H54 (cell line): ENCODE measurements at regions not wholly inside any gene's neighbourhood (a gene's known extent, or its start where the extent isn't known, plus 50 kb on each side); places are given as distances from the start of the nearest gene placed in this dataset.
"Not testable (repeated sequence)": the region's sequence is repeated elsewhere in the genome, so short reads cannot be mapped to it uniquely, and the experiment has no call there.

Experiments used
- DNase-seq: peaks from one replicate; pipeline ENCODE4 v3.0.0; 2011; ENCODE audit warnings: low spot score, mixed read lengths; ENCODE audit not compliant: insufficient read length
- FAIRE-seq: peaks from 3 replicates; lab custom pipeline; 2011; peaks lifted over from hg19 to GRCh38; lab: Jason Lieb, UNC
- POLR2A ChIP-seq: IDR thresholded peaks from 2 replicates; pipeline ENCODE4 v1.6.1; 2011; ENCODE audit warnings: low read depth, mild to moderate bottlenecking, low read length

GRCh38 chr5:107005653-107006052 is 665.1 kb downstream of the EFNA5 start:
- no peak for FAIRE-seq
- no peak for DNase-seq
- TF ChIP-seq POLR2A, result no peak

GRCh38 chr5:107005161-107005560 is 665.6 kb downstream of the EFNA5 start:
- DNase-seq, result no peak
- FAIRE-seq, result no peak
- TF ChIP-seq POLR2A, result no peak

GRCh38 chr5:107002115-107002514 is 668.6 kb downstream of the EFNA5 start:
- FAIRE-seq (no peak), DNase-seq (no peak)
- TF ChIP-seq POLR2A, result no peak

- DNase-seq, FAIRE-seq: not testable (repeated sequence)
Observed at GRCh38 chr5:106999506-106999905, 671.2 kb downstream of the EFNA5 start.

- TF ChIP-seq POLR2A, result no peak
- DNase-seq (no peak), FAIRE-seq (no peak)
Observed at GRCh38 chr5:106986006-106986405, 684.7 kb downstream of the EFNA5 start.

- FAIRE-seq, result no peak
Observed at GRCh38 chr5:106985174-106985573, 685.6 kb downstream of the EFNA5 start.

GRCh38 chr5:106979178-106979577 is 691.6 kb downstream of the EFNA5 start:
- FAIRE-seq, DNase-seq: not testable (repeated sequence)

More at GRCh38 chr5:106985174-106985573, 685.6 kb downstream of the EFNA5 start:
- no peak for DNase-seq
- no peak for TF ChIP-seq POLR2A

- not testable (repeated sequence) for DNase-seq, FAIRE-seq
Observed at GRCh38 chr5:106978582-106979165, 692.1 kb downstream of the EFNA5 start.

- FAIRE-seq (no peak), DNase-seq (no peak)
- TF ChIP-seq POLR2A, result no peak
Observed at GRCh38 chr5:106976363-106976762, 694.4 kb downstream of the EFNA5 start.

GRCh38 chr5:106974272-106974671 is 696.5 kb downstream of the EFNA5 start:
- FAIRE-seq (no peak), DNase-seq (no peak)
- TF ChIP-seq POLR2A, result no peak

- no peak for TF ChIP-seq POLR2A
- no peak for DNase-seq
- FAIRE-seq, result peak; percentile 33
Observed at GRCh38 chr5:106966686-106967315, 703.9 kb downstream of the EFNA5 start.

GRCh38 chr5:106964132-106964531 is 706.6 kb downstream of the EFNA5 start:
- DNase-seq, result no peak
- FAIRE-seq, result peak; percentile 87
- TF ChIP-seq POLR2A, result no peak

GRCh38 chr5:106963630-106964029 is 707.1 kb downstream of the EFNA5 start:
- FAIRE-seq (no peak), DNase-seq (no peak)
- no peak for TF ChIP-seq POLR2A

GRCh38 chr5:106962464-106963230 is 708.1 kb downstream of the EFNA5 start:
- FAIRE-seq, result peak; percentile 52

More at GRCh38 chr5:106962464-106963230, 708.1 kb downstream of the EFNA5 start:
- no peak for DNase-seq
- TF ChIP-seq POLR2A, result no peak
